SIG-M5 treated with dmso at 0.1 percent for 504 hours (cell line): ENCODE measurements at regions not wholly inside any gene's neighbourhood (a gene's known extent, or its start where the extent isn't known, plus 50 kb on each side); places are given as distances from the start of the nearest gene placed in this dataset.
"Not testable (repeated sequence)": the region's sequence is repeated elsewhere in the genome, so short reads cannot be mapped to it uniquely, and the experiment has no call there.

Experiments
- DNase-seq: peaks from one replicate; lab custom pipeline; 2025; ENCODE audit not compliant: unreplicated experiment; lab: John Stamatoyannopoulos, UW

GRCh38 chrX:117510453-117510852, 606.2 kb downstream of the KLHL13 start:
- no peak for DNase-seq

- DNase-seq, result no peak
Observed at GRCh38 chrX:117508021-117508420, 608.6 kb downstream of the KLHL13 start.

GRCh38 chrX:117487421-117487820, 629.2 kb downstream of the KLHL13 start:
- no peak for DNase-seq

GRCh38 chrX:117483950-117484349, 632.7 kb downstream of the KLHL13 start:
- no peak for DNase-seq

GRCh38 chrX:117458243-117458968, 658.2 kb downstream of the KLHL13 start:
- DNase-seq, result no peak

- no peak for DNase-seq
Observed at GRCh38 chrX:117455787-117456186, 660.8 kb downstream of the KLHL13 start.

GRCh38 chrX:117429501-117429900, 687.1 kb downstream of the KLHL13 start:
- no peak for DNase-seq

- peak; percentile 42 for DNase-seq
Observed at GRCh38 chrX:117407449-117408150, 709.0 kb downstream of the KLHL13 start.

GRCh38 chrX:117400839-117401238, 715.8 kb downstream of the KLHL13 start:
- DNase-seq, result no peak

GRCh38 chrX:117400005-117400404, 716.6 kb downstream of the KLHL13 start:
- no peak for DNase-seq

- DNase-seq, result no peak
Observed at GRCh38 chrX:117397844-117398243, 718.8 kb downstream of the KLHL13 start.

- DNase-seq, result not testable (repeated sequence)
Observed at GRCh38 chrX:117394506-117395070, 722.0 kb downstream of the KLHL13 start.

- DNase-seq, result not testable (repeated sequence)
Observed at GRCh38 chrX:117392360-117392759, 724.2 kb downstream of the KLHL13 start.

- DNase-seq, result peak; percentile 31
Observed at GRCh38 chrX:117376460-117376859, 740.1 kb downstream of the KLHL13 start.

- no peak for DNase-seq
Observed at GRCh38 chrX:117335209-117335608, 781.4 kb downstream of the KLHL13 start.

- no peak for DNase-seq
Observed at GRCh38 chrX:117327373-117327772, 789.2 kb downstream of the KLHL13 start.

- DNase-seq, result no peak
Observed at GRCh38 chrX:117325706-117326105, 790.9 kb downstream of the KLHL13 start.

- DNase-seq, result no peak
Observed at GRCh38 chrX:117305168-117305766, 811.3 kb downstream of the KLHL13 start.

- no peak for DNase-seq
Observed at GRCh38 chrX:117301086-117301485, 815.5 kb downstream of the KLHL13 start.

GRCh38 chrX:117291760-117292159, 824.9 kb downstream of the KLHL13 start:
- no peak for DNase-seq

- no peak for DNase-seq
Observed at GRCh38 chrX:117274965-117275364, 812.2 kb upstream of the CT83 start.
